Keratinocyte (primary cell): ENCODE measurements at regions not wholly inside any gene's neighbourhood (a gene's known extent, or its start where the extent isn't known, plus 50 kb on each side); places are given as distances from the start of the nearest gene placed in this dataset.

ENCODE experiments used
- DNase-seq: peaks from one replicate; pipeline ENCODE4 v3.0.0-alpha.2; 2011; ENCODE audit warnings: low read depth, missing footprints, low spot score
- FAIRE-seq: peaks from 2 replicates; lab custom pipeline; 2011; peaks lifted over from hg19 to GRCh38; lab: Jason Lieb, UNC
- H2AFZ ChIP-seq: 2 replicates; pipeline ENCODE4 v1.6.0; 2012; ENCODE audit warnings: low read length, control low read depth, inconsistent platforms; ENCODE audit not compliant: control insufficient read depth
- H3K27ac ChIP-seq: 2 replicates; pipeline ENCODE4 v1.5.1; 2011; ENCODE audit warnings: low read length; ENCODE audit not compliant: control insufficient read depth, insufficient read depth
- H3K27me3 ChIP-seq: 3 replicates; pipeline ENCODE4 v1.6.0; 2011; ENCODE audit warnings: low read length; ENCODE audit not compliant: control insufficient read depth, insufficient read depth; ENCODE audit errors: extremely low read depth
- H3K36me3 ChIP-seq, 2 experiments: 2 replicates in 1 of 2; 3 replicates in 1 of 2; pipeline ENCODE4 v1.5.1; 2011; ENCODE audit warnings: low read length in 2 of 2, mild to moderate bottlenecking in 1 of 2; ENCODE audit not compliant: control insufficient read depth in 2 of 2, insufficient read depth in 2 of 2; ENCODE audit errors: extremely low read depth in 1 of 2
- H3K4me1 ChIP-seq: 3 replicates; pipeline ENCODE4 v1.5.1; 2011; ENCODE audit warnings: low read length; ENCODE audit not compliant: control insufficient read depth, insufficient read depth; ENCODE audit errors: extremely low read depth
- H3K4me2 ChIP-seq: 3 replicates; pipeline ENCODE4 v1.6.0; 2011; ENCODE audit warnings: low read depth, low read length; ENCODE audit not compliant: control insufficient read depth, insufficient read depth; ENCODE audit errors: extremely low read depth
- H3K4me3 ChIP-seq, 3 experiments: fragments of 200-600 bp in 1 of 3; sonication (generic) in 1 of 3; 2 replicates in 2 of 3; 3 replicates in 1 of 3; pipeline ENCODE4 v1.5.1; 2011 to 2016; ENCODE audit warnings: low read length in 3 of 3, mild to moderate bottlenecking in 3 of 3, control low read depth in 2 of 3, inconsistent platforms in 1 of 3, low read depth in 1 of 3, mixed read lengths in 1 of 3, mixed run types in 1 of 3, moderate library complexity in 1 of 3; ENCODE audit not compliant: control insufficient read depth in 2 of 3, insufficient read depth in 2 of 3; ENCODE audit errors: extremely low read depth in 1 of 3
- H3K79me2 ChIP-seq: 2 replicates; pipeline ENCODE4 v1.6.0; 2012; ENCODE audit warnings: low read length; ENCODE audit not compliant: control insufficient read depth, insufficient read depth
- H3K9ac ChIP-seq: 3 replicates; pipeline ENCODE4 v1.6.0; 2011; ENCODE audit warnings: low read length; ENCODE audit not compliant: control insufficient read depth, insufficient read depth; ENCODE audit errors: extremely low read depth
- H3K9me1 ChIP-seq: 3 replicates; pipeline ENCODE4 v1.6.0; 2011; ENCODE audit warnings: low read length; ENCODE audit not compliant: control insufficient read depth, insufficient read depth; ENCODE audit errors: extremely low read depth
- H3K9me3 ChIP-seq: 2 replicates; pipeline ENCODE4 v1.5.1; 2012; ENCODE audit warnings: low read depth, low read length; ENCODE audit not compliant: control insufficient read depth
- H4K20me1 ChIP-seq: 3 replicates; pipeline ENCODE4 v1.6.0; 2011; ENCODE audit warnings: low read length; ENCODE audit not compliant: control insufficient read depth, insufficient read depth; ENCODE audit errors: extremely low read depth
- EZH2 ChIP-seq: IDR thresholded peaks from one replicate; pipeline ENCODE4 v1.6.1; 2012; ENCODE audit warnings: inconsistent platforms, mild to moderate bottlenecking, low read length, moderate library complexity
- dilution Hi-C: fragments of 300-500 bp; cut with MboI; formaldehyde crosslinking; loops from one replicate; pipeline ENCODE4 v1.7.0; 2020; ENCODE audit warnings: low sequenced_read_pairs; ENCODE audit not compliant: extremely low pct_ligation_motif_present
- TF ChIP-seq, protein P1 (sequence below), 3 experiments: IDR thresholded peaks in 1 of 3; conservative IDR thresholded peaks in 1 of 3; optimal IDR thresholded peaks in 1 of 3; 2 replicates in 2 of 3; 3 replicates in 1 of 3; pipeline versions ENCODE3 to v1.5.1; 2011; ENCODE audit warnings: low read length in 3 of 3, mild to moderate bottlenecking in 3 of 3, moderate library complexity in 2 of 3, control low read depth in 1 of 3, inconsistent platforms in 1 of 3; ENCODE audit not compliant: insufficient read depth in 2 of 3; ENCODE audit errors: extremely low read depth in 1 of 3

DNA sequence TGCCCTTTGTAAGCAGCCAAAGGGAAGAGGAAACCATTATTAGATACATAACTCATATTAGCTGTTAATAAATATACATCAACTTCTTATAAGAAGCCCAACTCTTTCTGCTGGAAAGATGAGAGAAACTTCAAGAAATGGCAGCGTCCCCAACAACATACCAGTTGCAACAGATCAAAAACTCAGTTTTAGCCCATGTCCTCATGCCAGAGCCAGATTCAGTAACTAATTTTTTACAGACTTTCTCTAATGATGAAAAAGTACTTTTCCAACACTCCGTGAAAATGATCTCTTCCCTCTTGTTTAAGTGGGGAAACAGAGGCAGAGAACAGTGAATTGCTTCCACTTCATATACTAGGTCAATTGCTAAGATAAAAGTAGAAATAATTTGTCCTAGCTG, 206.8 kb upstream of the NUDT4 start:
- no peaks in the 10 kb centered on the region for H3K79me2 ChIP-seq
- FAIRE-seq (no peak), DNase-seq (no peak)
- dilution Hi-C loops = no loop called here
- no peaks in the 10 kb centered on the region for H3K36me3 ChIP-seq
- TF ChIP-seq, protein P1, sequence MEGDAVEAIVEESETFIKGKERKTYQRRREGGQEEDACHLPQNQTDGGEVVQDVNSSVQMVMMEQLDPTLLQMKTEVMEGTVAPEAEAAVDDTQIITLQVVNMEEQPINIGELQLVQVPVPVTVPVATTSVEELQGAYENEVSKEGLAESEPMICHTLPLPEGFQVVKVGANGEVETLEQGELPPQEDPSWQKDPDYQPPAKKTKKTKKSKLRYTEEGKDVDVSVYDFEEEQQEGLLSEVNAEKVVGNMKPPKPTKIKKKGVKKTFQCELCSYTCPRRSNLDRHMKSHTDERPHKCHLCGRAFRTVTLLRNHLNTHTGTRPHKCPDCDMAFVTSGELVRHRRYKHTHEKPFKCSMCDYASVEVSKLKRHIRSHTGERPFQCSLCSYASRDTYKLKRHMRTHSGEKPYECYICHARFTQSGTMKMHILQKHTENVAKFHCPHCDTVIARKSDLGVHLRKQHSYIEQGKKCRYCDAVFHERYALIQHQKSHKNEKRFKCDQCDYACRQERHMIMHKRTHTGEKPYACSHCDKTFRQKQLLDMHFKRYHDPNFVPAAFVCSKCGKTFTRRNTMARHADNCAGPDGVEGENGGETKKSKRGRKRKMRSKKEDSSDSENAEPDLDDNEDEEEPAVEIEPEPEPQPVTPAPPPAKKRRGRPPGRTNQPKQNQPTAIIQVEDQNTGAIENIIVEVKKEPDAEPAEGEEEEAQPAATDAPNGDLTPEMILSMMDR (optimal IDR thresholded peaks at IDR 0.05 in 1 of 3, IDR thresholded peaks at IDR 0.05 in 1 of 3, conservative IDR thresholded peaks at IDR 0.05 in 1 of 3; ENCODE audit: extremely low read depth in 1 of 3, insufficient read depth in 2 of 3, low read length in 3 of 3) = no peak
- TF ChIP-seq EZH2 = no peak
- H3K27me3 ChIP-seq = no peaks in the 10 kb centered on the region
- no peak overlapping the region for H2AFZ ChIP-seq
- H3K9ac ChIP-seq = no peak overlapping the region
- no peak overlapping the region for H3K4me3 ChIP-seq
- H3K9me3 ChIP-seq = no peaks in the 10 kb centered on the region
- H3K4me2 ChIP-seq = no peak overlapping the region
- no peaks in the 10 kb centered on the region for H3K4me1 ChIP-seq
- H4K20me1 ChIP-seq = no peaks in the 10 kb centered on the region
- no peak overlapping the region for H3K27ac ChIP-seq
- H3K9me1 ChIP-seq = no peaks in the 10 kb centered on the region

DNA sequence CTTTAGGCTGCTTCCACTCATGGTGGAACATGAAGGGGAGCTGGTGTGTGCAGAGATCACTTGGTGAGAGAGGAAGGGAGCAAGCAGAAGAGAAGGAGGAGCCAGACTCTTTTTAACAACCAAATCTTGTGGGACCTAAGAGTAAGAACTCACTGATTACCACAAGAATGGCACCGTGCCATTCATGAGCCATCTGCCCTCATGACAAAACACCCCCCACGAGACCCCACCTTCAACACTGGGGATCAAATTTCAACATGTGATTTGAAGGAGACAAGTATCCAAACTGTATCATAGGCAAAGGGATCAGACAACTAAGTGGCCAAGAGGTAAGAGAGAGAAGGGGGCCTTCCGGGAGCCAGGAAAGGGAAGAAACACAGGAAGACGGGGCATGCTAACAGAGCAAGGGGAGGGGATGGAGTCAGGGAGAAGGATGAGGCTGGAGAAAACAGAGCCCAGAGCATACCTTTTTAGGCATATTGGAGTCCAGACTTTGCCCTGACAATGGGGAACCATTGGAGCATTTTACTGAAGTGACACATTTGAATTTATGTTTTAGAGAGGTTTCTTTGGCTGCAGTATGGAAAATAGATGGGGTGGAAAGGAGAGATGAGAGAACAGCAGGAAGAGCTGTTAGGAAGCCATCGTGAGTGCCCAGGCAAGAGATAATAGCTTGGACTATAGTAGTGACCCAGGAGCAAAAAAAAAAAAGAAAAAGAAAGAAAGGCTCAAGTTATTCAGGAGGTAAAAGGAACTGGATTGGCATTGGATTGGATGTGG, 204.4 kb upstream of the NUDT4 start:
- Histone ChIP-seq H3K27ac (no peak overlapping the region), H3K9ac (no peak overlapping the region), H3K36me3 (no peaks in the 10 kb centered on the region), H3K27me3 (no peaks in the 10 kb centered on the region), H3K4me2 (no peak overlapping the region), H3K4me1 (no peaks in the 10 kb centered on the region), H4K20me1 (no peaks in the 10 kb centered on the region), H3K4me3 (no peak overlapping the region), H3K9me1 (no peaks in the 10 kb centered on the region), H3K79me2 (no peaks in the 10 kb centered on the region), H2AFZ (no peak overlapping the region), H3K9me3 (no peaks in the 10 kb centered on the region)
- FAIRE-seq (no peak), DNase-seq (no peak)
- dilution Hi-C loops = no loop called here
- no peak for TF ChIP-seq EZH2
- TF ChIP-seq, protein P1 (optimal IDR thresholded peaks at IDR 0.05 in 1 of 3, IDR thresholded peaks at IDR 0.05 in 1 of 3, conservative IDR thresholded peaks at IDR 0.05 in 1 of 3; ENCODE audit: extremely low read depth in 1 of 3, insufficient read depth in 2 of 3, low read length in 3 of 3) = no peak
